Stimulated activated CD4-positive, alpha-beta T cell treated with anti-CD3 and anti-CD28 coated beads, Interleukin-12 subunit alpha, Interleukin-12 subunit beta, amount 100 ng/mL, for 48 hours (primary cell): ENCODE measurements at regions not wholly inside any gene's neighbourhood (a gene's known extent, or its start where the extent isn't known, plus 50 kb on each side); places are given as distances from the start of the nearest gene placed in this dataset.

Experiments
- DNase-seq, 3 donors: peaks; one replicate each; pipeline ENCODE4 v3.0.0-alpha.2; 2020; ENCODE audit warnings: low read depth in 2 of 3, low spot score in 1 of 3

- DNase-seq, result no peak
Observed at GRCh38 chr7:133470-133869, 58.9 kb upstream of the FAM20C start.

- no peak for DNase-seq
Observed at GRCh38 chr7:134029-134428, 58.3 kb upstream of the FAM20C start.

GRCh38 chr7:134561-135256 is 57.7 kb upstream of the FAM20C start:
- DNase-seq, result no peak

- DNase-seq, result no peak
Observed at GRCh38 chr7:135257-135653, 57.1 kb upstream of the FAM20C start.

- DNase-seq, result no peak
Observed at GRCh38 chr7:135731-136645, 56.4 kb upstream of the FAM20C start.

- no peak for DNase-seq
Observed at GRCh38 chr7:137094-137891, 55.1 kb upstream of the FAM20C start.

- no peak for DNase-seq
Observed at GRCh38 chr7:139131-139530, 53.2 kb upstream of the FAM20C start.

GRCh38 chr7:139561-140243 is 52.7 kb upstream of the FAM20C start:
- DNase-seq, result no peak

- no peak for DNase-seq
Observed at GRCh38 chr7:140996-141395, 51.4 kb upstream of the FAM20C start.

GRCh38 chr7:142248-142941 is 50.0 kb upstream of the FAM20C start:
- DNase-seq, result no peak
